ENCODE measurements at regions not wholly inside any gene's neighbourhood (a gene's known extent, or its start where the extent isn't known, plus 50 kb on each side); places are given as distances from the start of the nearest gene placed in this dataset.
"Not testable (repeated sequence)": the region's sequence is repeated elsewhere in the genome, so short reads cannot be mapped to it uniquely, and the experiment has no call there.

GRCh38 chr6:144782634-144783033 lies 497.5 kb downstream of the UTRN start:
- no peaks in the 10 kb centered on the region for H3K36me3 ChIP-seq (ENCODE audit: insufficient read depth)
- no peak overlapping the region for H3K4me2 ChIP-seq
- no peaks in the 10 kb centered on the region for H3K4me1 ChIP-seq (ENCODE audit: low read depth, poor library complexity, severe bottlenecking)
- H3K4me3 ChIP-seq (IDR thresholded peaks at IDR 0.05; ENCODE audit: insufficient read depth, low read depth, low read length) = no peak overlapping the region
- H3K27me3 ChIP-seq (ENCODE audit: insufficient read depth, low read depth) = no peaks in the 10 kb centered on the region
- no peak for TF ChIP-seq CTCF (conservative IDR thresholded peaks at IDR 0.05; ENCODE audit: low read depth, low read length)
- H2AFZ ChIP-seq (ENCODE audit: low read depth) = no peak overlapping the region
- H4K20me1 ChIP-seq (ENCODE audit: insufficient read depth) = no peaks in the 10 kb centered on the region
- H3K27ac ChIP-seq = no peak overlapping the region
- no peak overlapping the region for H3K9ac ChIP-seq
- H3K79me2 ChIP-seq (ENCODE audit: insufficient read depth, low read depth) = no peaks in the 10 kb centered on the region

- Histone ChIP-seq H3K9ac (no peak overlapping the region), H3K4me3 (IDR thresholded peaks at IDR 0.05; ENCODE audit: insufficient read depth, low read depth, low read length) (no peak overlapping the region), H3K4me2 (no peak overlapping the region), H3K27ac (no peak overlapping the region), H3K4me1 (ENCODE audit: low read depth, poor library complexity, severe bottlenecking) (no peaks in the 10 kb centered on the region), H3K36me3 (ENCODE audit: insufficient read depth) (no peaks in the 10 kb centered on the region), H3K79me2 (ENCODE audit: insufficient read depth, low read depth) (no peaks in the 10 kb centered on the region), H4K20me1 (ENCODE audit: insufficient read depth) (no peaks in the 10 kb centered on the region), H2AFZ (ENCODE audit: low read depth) (no peak overlapping the region), H3K27me3 (ENCODE audit: insufficient read depth, low read depth) (no peaks in the 10 kb centered on the region)
- no peak for TF ChIP-seq CTCF (conservative IDR thresholded peaks at IDR 0.05; ENCODE audit: low read depth, low read length)
Observed at GRCh38 chr6:144785056-144785455, 499.9 kb downstream of the UTRN start.

- H3K4me1 ChIP-seq (ENCODE audit: low read depth, poor library complexity, severe bottlenecking) = no peaks in the 10 kb centered on the region
- H3K27ac ChIP-seq = no peak overlapping the region
- H3K36me3 ChIP-seq (ENCODE audit: insufficient read depth) = no peaks in the 10 kb centered on the region
- H3K4me2 ChIP-seq = no peak overlapping the region
- H3K4me3 ChIP-seq (IDR thresholded peaks at IDR 0.05; ENCODE audit: insufficient read depth, low read depth, low read length) = no peak overlapping the region
- TF ChIP-seq CTCF (conservative IDR thresholded peaks at IDR 0.05; ENCODE audit: low read depth, low read length) = no peak
- H2AFZ ChIP-seq (ENCODE audit: low read depth) = no peak overlapping the region
- H3K9ac ChIP-seq = no peak overlapping the region
- H4K20me1 ChIP-seq (ENCODE audit: insufficient read depth) = no peaks in the 10 kb centered on the region
- H3K27me3 ChIP-seq (ENCODE audit: insufficient read depth, low read depth) = no peaks in the 10 kb centered on the region
- H3K79me2 ChIP-seq (ENCODE audit: insufficient read depth, low read depth) = no peaks in the 10 kb centered on the region
Observed at GRCh38 chr6:144786825-144787224, 501.7 kb downstream of the UTRN start.

GRCh38 chr6:144793744-144794143 lies 508.6 kb downstream of the UTRN start:
- no peak overlapping the region for H3K27ac ChIP-seq
- H3K79me2 ChIP-seq (ENCODE audit: insufficient read depth, low read depth) = no peaks in the 10 kb centered on the region
- no peaks in the 10 kb centered on the region for H3K4me1 ChIP-seq (ENCODE audit: low read depth, poor library complexity, severe bottlenecking)
- H2AFZ ChIP-seq (ENCODE audit: low read depth) = no peak overlapping the region
- H3K4me2 ChIP-seq = no peak overlapping the region
- H4K20me1 ChIP-seq (ENCODE audit: insufficient read depth) = no peaks in the 10 kb centered on the region
- H3K9ac ChIP-seq = no peak overlapping the region
- no peak for TF ChIP-seq CTCF (conservative IDR thresholded peaks at IDR 0.05; ENCODE audit: low read depth, low read length)
- H3K4me3 ChIP-seq (IDR thresholded peaks at IDR 0.05; ENCODE audit: insufficient read depth, low read depth, low read length) = no peak overlapping the region
- no peaks in the 10 kb centered on the region for H3K27me3 ChIP-seq (ENCODE audit: insufficient read depth, low read depth)
- H3K36me3 ChIP-seq (ENCODE audit: insufficient read depth) = no peaks in the 10 kb centered on the region

GRCh38 chr6:144795022-144795421 lies 509.9 kb downstream of the UTRN start:
- not testable (repeated sequence) for H3K36me3 ChIP-seq (ENCODE audit: insufficient read depth); H3K27me3 ChIP-seq (ENCODE audit: insufficient read depth, low read depth); H3K9ac ChIP-seq; H4K20me1 ChIP-seq (ENCODE audit: insufficient read depth); H3K79me2 ChIP-seq (ENCODE audit: insufficient read depth, low read depth); H3K27ac ChIP-seq; H3K4me1 ChIP-seq (ENCODE audit: low read depth, poor library complexity, severe bottlenecking); H2AFZ ChIP-seq (ENCODE audit: low read depth); H3K4me2 ChIP-seq; H3K4me3 ChIP-seq (IDR thresholded peaks at IDR 0.05; ENCODE audit: insufficient read depth, low read depth, low read length)

Data from KMS-11 (cell line).